Spleen (tissue), 11 donors: ENCODE measurements at regions not wholly inside any gene's neighbourhood (a gene's known extent, or its start where the extent isn't known, plus 50 kb on each side); places are given as distances from the start of the nearest gene placed in this dataset.

ENCODE experiments used
- DNase-seq: peaks from one replicate; pipeline ENCODE4 v3.0.0-alpha.2; 2020
- H3K27ac ChIP-seq, 8 donors: fragments of 200-600 bp; sonication (generic) in 7 of 8; 1 replicate in 4 of 8; 2 replicates in 4 of 8; pipeline versions ENCODE4 v1.5.0 to v1.8.0; 2016 to 2021; ENCODE audit warnings: inconsistent platforms in 4 of 8, mild to moderate bottlenecking in 4 of 8, moderate library complexity in 1 of 8
- H3K27me3 ChIP-seq, 7 donors: fragments of 200-600 bp; sonication (generic) in 6 of 7; replicated peaks in 1 of 7; 1 replicate in 4 of 7; 2 replicates in 3 of 7; pipeline versions ENCODE4 v1.5.0 to v1.8.0; 2016 to 2021; ENCODE audit warnings: inconsistent platforms in 3 of 7, mild to moderate bottlenecking in 1 of 7
- H3K36me3 ChIP-seq, 6 donors: fragments of 200-600 bp; sonication (generic) in 5 of 6; 1 replicate in 4 of 6; 2 replicates in 2 of 6; pipeline versions ENCODE4 v1.5.0 to v1.8.0; 2016 to 2021; ENCODE audit warnings: inconsistent platforms in 2 of 6
- H3K4me1 ChIP-seq, 6 donors: fragments of 200-600 bp; sonication (generic) in 5 of 6; 1 replicate in 3 of 6; 2 replicates in 3 of 6; pipeline versions ENCODE4 v1.5.0 to v1.8.0; 2016 to 2021; ENCODE audit warnings: inconsistent platforms in 3 of 6
- H3K4me3 ChIP-seq, 8 donors: fragments of 200-600 bp; sonication (generic) in 7 of 8; 1 replicate in 4 of 8; 2 replicates in 4 of 8; pipeline versions ENCODE4 v1.5.0 to v1.8.0; 2016 to 2021; ENCODE audit warnings: inconsistent platforms in 4 of 8, mild to moderate bottlenecking in 4 of 8, moderate library complexity in 2 of 8
- H3K9me3 ChIP-seq, 8 donors: fragments of 200-600 bp; sonication (generic) in 7 of 8; 1 replicate in 4 of 8; 2 replicates in 4 of 8; pipeline versions ENCODE4 v1.5.0 to v1.8.0; 2016 to 2021; ENCODE audit warnings: inconsistent platforms in 4 of 8
- CTCF ChIP-seq, 11 experiments: fragments of 200-600 bp in 7 of 11; fragments of 450-650 bp in 4 of 11; sonication (generic) in 4 of 11; IDR thresholded peaks in 8 of 11; conservative IDR thresholded peaks in 3 of 11; 1 replicate in 7 of 11; 2 replicates in 4 of 11; pipeline versions ENCODE4 v1.4.0 to v1.8.0; 2016 to 2021; ENCODE audit warnings: antibody characterized with exemption in 11 of 11, inconsistent platforms in 4 of 11, mild to moderate bottlenecking in 1 of 11
- POLR2A ChIP-seq, 3 donors: fragments of 450-650 bp; IDR thresholded peaks; one replicate each; pipeline ENCODE4 v1.5.1; 2017; ENCODE audit warnings: antibody characterized with exemption in 3 of 3, mild to moderate bottlenecking in 1 of 3
- POLR2AphosphoS5 ChIP-seq, 3 donors: sonication (generic); formaldehyde crosslinking; IDR thresholded peaks; one replicate each; pipeline ENCODE4 v1.5.1; 2017; ENCODE audit warnings: antibody characterized with exemption in 3 of 3
- WGBS, 5 donors: extraction: QIAGEN DNeasy Blood & Tissue Kit in 3 of 5; methylation state at CpG; one replicate each; pipeline versions ENCODE4 v1.1.5 to v1.1.7; 2013 to 2018; 5-methylcytosine and 5-hydroxymethylcytosine counted together
- intact Hi-C: fragments of 100-400 bp; cut with DNase I; formaldehyde crosslinking; loops from one replicate; pipeline ENCODE4 v1.15.0; 2023; ENCODE audit warnings: low total_unique reads
- donor health status: healthy with polysubstance abuse.
- donor health status: DM: no; HTN: no; CAD: no; lungs with moderate emphysema.
- donor health status: DM: no; HTN: no; CAD: no.
- donor health status: Bipolar disorder and iron deficiency.
- donor health status: healthy.
- donor health status: DM: no; HTN: no; CAD: no.
- donor health status: DM: yes; HTN: yes; CAD: no.

- TF ChIP-seq POLR2AphosphoS5 (IDR thresholded peaks at IDR 0.05) (no peak), POLR2A (IDR thresholded peaks at IDR 0.05) (no peak), CTCF (IDR thresholded peaks at IDR 0.05 in 8 of 11, conservative IDR thresholded peaks at IDR 0.05 in 3 of 11) (no peak)
Measured at GRCh38 chr15:61411902-61412510, 182.9 kb upstream of the RORA start.

GRCh38 chr15:61410662-61411061 is 181.6 kb upstream of the RORA start:
- no peak for DNase-seq
- H3K36me3 ChIP-seq, result no peaks in the 10 kb centered on the region
- no peak overlapping the region for H3K27ac ChIP-seq
- no peaks in the 10 kb centered on the region for H3K4me1 ChIP-seq
- intact Hi-C loops, result no loop called here
- H3K9me3 ChIP-seq, result no peaks in the 10 kb centered on the region
- H3K4me3 ChIP-seq, result no peak overlapping the region
- WGBS, 5 donors, result 77 to 89% (median 85%) methylated on average over 2 of the region's 2 CpGs
- TF ChIP-seq CTCF (IDR thresholded peaks at IDR 0.05 in 8 of 11, conservative IDR thresholded peaks at IDR 0.05 in 3 of 11), result no peak
- no peak for TF ChIP-seq POLR2A (IDR thresholded peaks at IDR 0.05)
- no peak for TF ChIP-seq POLR2AphosphoS5 (IDR thresholded peaks at IDR 0.05)
- H3K27me3 ChIP-seq, result peaks cover 0 to 20% (median 0%) of the 10 kb centered on the region in 7 donors

More at GRCh38 chr15:61411902-61412510, 182.9 kb upstream of the RORA start:
- peaks cover 0 to 16% (median 0%) of the 10 kb centered on the region in 7 donors for H3K27me3 ChIP-seq
- H3K4me1 ChIP-seq, result no peaks in the 10 kb centered on the region
- 39 to 51% (median 48%) methylated on average over 3 of the region's 3 CpGs for WGBS, 5 donors
- no peak for DNase-seq
- intact Hi-C loops, result no loop called here
- no peaks in the 10 kb centered on the region for H3K36me3 ChIP-seq
- no peak overlapping the region for H3K4me3 ChIP-seq
- H3K9me3 ChIP-seq, result no peaks in the 10 kb centered on the region
- no peak overlapping the region for H3K27ac ChIP-seq

GRCh38 chr15:61404567-61404966 is 175.5 kb upstream of the RORA start:
- DNase-seq, result no peak
- Histone ChIP-seq H3K4me1 (no peaks in the 10 kb centered on the region), H3K4me3 (no peak overlapping the region), H3K27me3 (peaks cover 0 to 16% (median 0%) of the 10 kb centered on the region in 7 donors), H3K36me3 (no peaks in the 10 kb centered on the region), H3K27ac (no peak overlapping the region), H3K9me3 (no peaks in the 10 kb centered on the region)
- TF ChIP-seq CTCF (IDR thresholded peaks at IDR 0.05 in 8 of 11, conservative IDR thresholded peaks at IDR 0.05 in 3 of 11) (no peak), POLR2A (IDR thresholded peaks at IDR 0.05) (no peak), POLR2AphosphoS5 (IDR thresholded peaks at IDR 0.05) (no peak)
- intact Hi-C loops, result no loop called here
- WGBS, 5 donors, result 80 to 96% (median 90%) methylated on average over 2 of the region's 2 CpGs

GRCh38 chr15:61403884-61404283 is 174.8 kb upstream of the RORA start:
- 72 to 87% (median 77%) methylated on average over 6 of the region's 6 CpGs for WGBS, 5 donors
- TF ChIP-seq POLR2AphosphoS5 (IDR thresholded peaks at IDR 0.05) (no peak), CTCF (IDR thresholded peaks at IDR 0.05 in 8 of 11, conservative IDR thresholded peaks at IDR 0.05 in 3 of 11) (no peak), POLR2A (IDR thresholded peaks at IDR 0.05) (no peak)
- H3K36me3 ChIP-seq, result no peaks in the 10 kb centered on the region
- H3K4me3 ChIP-seq, result no peak overlapping the region
- H3K27ac ChIP-seq, result no peak overlapping the region
- intact Hi-C loops, result no loop called here
- H3K27me3 ChIP-seq, result peaks cover 0 to 16% (median 0%) of the 10 kb centered on the region in 7 donors
- no peak for DNase-seq
- H3K4me1 ChIP-seq, result no peaks in the 10 kb centered on the region
- H3K9me3 ChIP-seq, result peaks cover 0 to 6% (median 0%) of the 10 kb centered on the region in 8 donors
